NOMO-1 treated with DMSO at 0.1 percent for 48 hours (cell line): ENCODE measurements at regions not wholly inside any gene's neighbourhood (a gene's known extent, or its start where the extent isn't known, plus 50 kb on each side); places are given as distances from the start of the nearest gene placed in this dataset.

ENCODE experiments used
- DNase-seq: peaks from one replicate; lab custom pipeline; 2025; ENCODE audit not compliant: unreplicated experiment; lab: John Stamatoyannopoulos, UW

- no peak for DNase-seq
Observed at GRCh38 chr3:66672830-66673229, 172.0 kb upstream of the LRIG1 start.

- no peak for DNase-seq
Observed at GRCh38 chr3:66673293-66673692, 172.5 kb upstream of the LRIG1 start.

- no peak for DNase-seq
Observed at GRCh38 chr3:66675366-66675765, 174.5 kb upstream of the LRIG1 start.

- DNase-seq = no peak
Observed at GRCh38 chr3:66692042-66692765, 191.4 kb upstream of the LRIG1 start.

GRCh38 chr3:66692766-66693150 is 191.9 kb upstream of the LRIG1 start:
- DNase-seq = no peak

- no peak for DNase-seq
Observed at GRCh38 chr3:66693461-66694031, 192.7 kb upstream of the LRIG1 start.

- DNase-seq = no peak
Observed at GRCh38 chr3:66702126-66702525, 201.3 kb upstream of the LRIG1 start.

GRCh38 chr3:66703501-66703900 is 202.7 kb upstream of the LRIG1 start:
- DNase-seq = peak; percentile 82

- DNase-seq = no peak
Observed at GRCh38 chr3:66705076-66705475, 204.3 kb upstream of the LRIG1 start.

- DNase-seq = no peak
Observed at GRCh38 chr3:66706890-66707289, 206.1 kb upstream of the LRIG1 start.

- DNase-seq = no peak
Observed at GRCh38 chr3:66709532-66709931, 208.7 kb upstream of the LRIG1 start.

- no peak for DNase-seq
Observed at GRCh38 chr3:66712210-66712609, 211.4 kb upstream of the LRIG1 start.

GRCh38 chr3:66713921-66714320 is 213.1 kb upstream of the LRIG1 start:
- no peak for DNase-seq

- no peak for DNase-seq
Observed at GRCh38 chr3:66715806-66716205, 215.0 kb upstream of the LRIG1 start.

GRCh38 chr3:66717806-66718205 is 217.0 kb upstream of the LRIG1 start:
- DNase-seq = no peak

GRCh38 chr3:66719796-66720356 is 219.1 kb upstream of the LRIG1 start:
- DNase-seq = no peak

GRCh38 chr3:66720508-66720907 is 219.7 kb upstream of the LRIG1 start:
- no peak for DNase-seq

- no peak for DNase-seq
Observed at GRCh38 chr3:66722675-66723074, 221.9 kb upstream of the LRIG1 start.

- peak; percentile 31 for DNase-seq
Observed at GRCh38 chr3:66723231-66723630, 222.4 kb upstream of the LRIG1 start.

- no peak for DNase-seq
Observed at GRCh38 chr3:66729687-66730393, 229.0 kb upstream of the LRIG1 start.

GRCh38 chr3:66738625-66739365 is 238.0 kb upstream of the LRIG1 start:
- no peak for DNase-seq
